ENCODE measurements at regions not wholly inside any gene's neighbourhood (a gene's known extent, or its start where the extent isn't known, plus 50 kb on each side); places are given as distances from the start of the nearest gene placed in this dataset.

- Histone ChIP-seq H3K4me3 (ENCODE audit: low read length) (no peak overlapping the region), H3K27ac (ENCODE audit: low read length) (no peak overlapping the region)
- no CpG with 5 or more reads among the region's 3 CpGs for WGBS (ENCODE audit: insufficient coverage, insufficient read length)
These were observed 364.6 kb downstream of the SHQ1 start for GRCh38 chr3:72483554-72484104.

GRCh38 chr3:72482589-72483321, 365.5 kb downstream of the SHQ1 start:
- H3K9me3 ChIP-seq (ENCODE audit: control insufficient read depth, insufficient read depth, low read length): no peaks in the 10 kb centered on the region
- H3K4me1 ChIP-seq (ENCODE audit: control insufficient read depth, insufficient read depth, low read length): peaks cover 4% of the 10 kb centered on the region; the same call in 1 of the 2 replicates
- H3K4me3 ChIP-seq (ENCODE audit: low read length): no peak overlapping the region
- H3K27me3 ChIP-seq (ENCODE audit: control insufficient read depth, insufficient read depth, low read length): no peaks in the 10 kb centered on the region
- H3K27ac ChIP-seq (ENCODE audit: low read length): no peak overlapping the region
- WGBS (ENCODE audit: insufficient coverage, insufficient read length): no CpG with 5 or more reads among the region's 12 CpGs
- no peak for DNase-seq (ENCODE audit: low read depth, low spot score)
- H3K36me3 ChIP-seq (ENCODE audit: control insufficient read depth, insufficient read depth, low read length): no peaks in the 10 kb centered on the region

More at GRCh38 chr3:72483554-72484104, 364.6 kb downstream of the SHQ1 start:
- Histone ChIP-seq H3K4me1 (ENCODE audit: control insufficient read depth, insufficient read depth, low read length) (peaks cover 8% of the 10 kb centered on the region; the same call in 1 of the 2 replicates), H3K27me3 (ENCODE audit: control insufficient read depth, insufficient read depth, low read length) (no peaks in the 10 kb centered on the region), H3K36me3 (ENCODE audit: control insufficient read depth, insufficient read depth, low read length) (no peaks in the 10 kb centered on the region), H3K9me3 (ENCODE audit: control insufficient read depth, insufficient read depth, low read length) (no peaks in the 10 kb centered on the region)
- DNase-seq (ENCODE audit: low read depth, low spot score): no peak

- Histone ChIP-seq H3K27me3 (ENCODE audit: control insufficient read depth, insufficient read depth, low read length) (no peaks in the 10 kb centered on the region), H3K27ac (ENCODE audit: low read length) (no peak overlapping the region), H3K4me1 (ENCODE audit: control insufficient read depth, insufficient read depth, low read length) (no peaks in the 10 kb centered on the region), H3K9me3 (ENCODE audit: control insufficient read depth, insufficient read depth, low read length) (no peaks in the 10 kb centered on the region), H3K4me3 (ENCODE audit: low read length) (no peak overlapping the region), H3K36me3 (ENCODE audit: control insufficient read depth, insufficient read depth, low read length) (no peaks in the 10 kb centered on the region)
- no peak for DNase-seq (ENCODE audit: low read depth, low spot score)
- no CpG with 5 or more reads among the region's 4 CpGs for WGBS (ENCODE audit: insufficient coverage, insufficient read length)
These were observed 366.7 kb downstream of the SHQ1 start for GRCh38 chr3:72481542-72481941.

GRCh38 chr3:72480366-72480765, 367.9 kb downstream of the SHQ1 start:
- H3K9me3 ChIP-seq (ENCODE audit: control insufficient read depth, insufficient read depth, low read length): no peaks in the 10 kb centered on the region
- H3K4me3 ChIP-seq (ENCODE audit: low read length): no peak overlapping the region
- H3K27ac ChIP-seq (ENCODE audit: low read length): no peak overlapping the region
- DNase-seq (ENCODE audit: low read depth, low spot score): no peak
- no peaks in the 10 kb centered on the region for H3K36me3 ChIP-seq (ENCODE audit: control insufficient read depth, insufficient read depth, low read length)
- no peaks in the 10 kb centered on the region for H3K4me1 ChIP-seq (ENCODE audit: control insufficient read depth, insufficient read depth, low read length)
- no peaks in the 10 kb centered on the region for H3K27me3 ChIP-seq (ENCODE audit: control insufficient read depth, insufficient read depth, low read length)

GRCh38 chr3:72479651-72480215, 368.5 kb downstream of the SHQ1 start:
- no CpG with 5 or more reads among the region's 2 CpGs for WGBS (ENCODE audit: insufficient coverage, insufficient read length)
- Histone ChIP-seq H3K27ac (ENCODE audit: low read length) (no peak overlapping the region), H3K27me3 (ENCODE audit: control insufficient read depth, insufficient read depth, low read length) (no peaks in the 10 kb centered on the region), H3K36me3 (ENCODE audit: control insufficient read depth, insufficient read depth, low read length) (no peaks in the 10 kb centered on the region), H3K9me3 (ENCODE audit: control insufficient read depth, insufficient read depth, low read length) (no peaks in the 10 kb centered on the region), H3K4me3 (ENCODE audit: low read length) (no peak overlapping the region), H3K4me1 (ENCODE audit: control insufficient read depth, insufficient read depth, low read length) (no peaks in the 10 kb centered on the region)
- DNase-seq (ENCODE audit: low read depth, low spot score): no peak

- Histone ChIP-seq H3K4me3 (ENCODE audit: low read length) (no peak overlapping the region), H3K4me1 (ENCODE audit: control insufficient read depth, insufficient read depth, low read length) (no peaks in the 10 kb centered on the region), H3K36me3 (ENCODE audit: control insufficient read depth, insufficient read depth, low read length) (no peaks in the 10 kb centered on the region), H3K27ac (ENCODE audit: low read length) (no peak overlapping the region), H3K9me3 (ENCODE audit: control insufficient read depth, insufficient read depth, low read length) (no peaks in the 10 kb centered on the region), H3K27me3 (ENCODE audit: control insufficient read depth, insufficient read depth, low read length) (no peaks in the 10 kb centered on the region)
- DNase-seq (ENCODE audit: low read depth, low spot score): no peak
These were observed 372.1 kb downstream of the SHQ1 start for GRCh38 chr3:72476139-72476483.

- no peaks in the 10 kb centered on the region for H3K36me3 ChIP-seq (ENCODE audit: control insufficient read depth, insufficient read depth, low read length)
- WGBS (ENCODE audit: insufficient coverage, insufficient read length): no CpG with 5 or more reads among the region's 8 CpGs
- no peaks in the 10 kb centered on the region for H3K4me1 ChIP-seq (ENCODE audit: control insufficient read depth, insufficient read depth, low read length)
- no peaks in the 10 kb centered on the region for H3K27me3 ChIP-seq (ENCODE audit: control insufficient read depth, insufficient read depth, low read length)
- DNase-seq (ENCODE audit: low read depth, low spot score): no peak
- no peaks in the 10 kb centered on the region for H3K9me3 ChIP-seq (ENCODE audit: control insufficient read depth, insufficient read depth, low read length)
- no peak overlapping the region for H3K27ac ChIP-seq (ENCODE audit: low read length)
- H3K4me3 ChIP-seq (ENCODE audit: low read length): no peak overlapping the region
These were observed 372.7 kb downstream of the SHQ1 start for GRCh38 chr3:72475258-72476138.

GRCh38 chr3:72474775-72475174, 373.5 kb downstream of the SHQ1 start:
- Histone ChIP-seq H3K4me3 (ENCODE audit: low read length) (no peak overlapping the region), H3K27ac (ENCODE audit: low read length) (no peak overlapping the region), H3K36me3 (ENCODE audit: control insufficient read depth, insufficient read depth, low read length) (no peaks in the 10 kb centered on the region), H3K4me1 (ENCODE audit: control insufficient read depth, insufficient read depth, low read length) (no peaks in the 10 kb centered on the region), H3K27me3 (ENCODE audit: control insufficient read depth, insufficient read depth, low read length) (no peaks in the 10 kb centered on the region), H3K9me3 (ENCODE audit: control insufficient read depth, insufficient read depth, low read length) (no peaks in the 10 kb centered on the region)
- WGBS (ENCODE audit: insufficient coverage, insufficient read length): no CpG with 5 or more reads among the region's 4 CpGs
- DNase-seq (ENCODE audit: low read depth, low spot score): no peak

GRCh38 chr3:72473156-72473555, 375.1 kb downstream of the SHQ1 start:
- H3K27me3 ChIP-seq (ENCODE audit: control insufficient read depth, insufficient read depth, low read length): no peaks in the 10 kb centered on the region
- H3K9me3 ChIP-seq (ENCODE audit: control insufficient read depth, insufficient read depth, low read length): no peaks in the 10 kb centered on the region
- H3K27ac ChIP-seq (ENCODE audit: low read length): no peak overlapping the region
- no peak for DNase-seq (ENCODE audit: low read depth, low spot score)
- no peak overlapping the region for H3K4me3 ChIP-seq (ENCODE audit: low read length)
- WGBS (ENCODE audit: insufficient coverage, insufficient read length): no CpG with 5 or more reads among the region's 5 CpGs
- H3K36me3 ChIP-seq (ENCODE audit: control insufficient read depth, insufficient read depth, low read length): no peaks in the 10 kb centered on the region
- H3K4me1 ChIP-seq (ENCODE audit: control insufficient read depth, insufficient read depth, low read length): no peaks in the 10 kb centered on the region

GRCh38 chr3:72470904-72471417, 377.3 kb downstream of the SHQ1 start:
- Histone ChIP-seq H3K27ac (ENCODE audit: low read length) (no peak overlapping the region), H3K4me3 (ENCODE audit: low read length) (no peak overlapping the region), H3K4me1 (ENCODE audit: control insufficient read depth, insufficient read depth, low read length) (no peaks in the 10 kb centered on the region), H3K27me3 (ENCODE audit: control insufficient read depth, insufficient read depth, low read length) (no peaks in the 10 kb centered on the region), H3K9me3 (ENCODE audit: control insufficient read depth, insufficient read depth, low read length) (no peaks in the 10 kb centered on the region), H3K36me3 (ENCODE audit: control insufficient read depth, insufficient read depth, low read length) (no peaks in the 10 kb centered on the region)
- DNase-seq (ENCODE audit: low read depth, low spot score): no peak
- WGBS (ENCODE audit: insufficient coverage, insufficient read length): no CpG with 5 or more reads among the region's 5 CpGs

Data from iPS DF 6.9 (cell line).